Left ventricle myocardium inferior (tissue), 1 donor: ENCODE measurements at regions not wholly inside any gene's neighbourhood (a gene's known extent, or its start where the extent isn't known, plus 50 kb on each side); places are given as distances from the start of the nearest gene placed in this dataset.

Source experiments
- DNase-seq: peaks from one replicate; pipeline ENCODE4 v3.0.0-alpha.2; 2020
- H3K27ac ChIP-seq: fragments of 200-600 bp; replicated peaks from 2 replicates; pipeline ENCODE4 v1.8.0; 2021
- H3K27me3 ChIP-seq: fragments of 200-600 bp; 2 replicates; pipeline ENCODE4 v1.8.0; 2021; ENCODE audit warnings: low read depth
- H3K36me3 ChIP-seq: fragments of 200-600 bp; 2 replicates; pipeline ENCODE4 v1.8.0; 2021
- H3K4me1 ChIP-seq: fragments of 200-600 bp; 2 replicates; pipeline ENCODE4 v1.8.0; 2021
- H3K4me3 ChIP-seq: fragments of 200-600 bp; 2 replicates; pipeline ENCODE4 v1.8.0; 2021; ENCODE audit warnings: mild to moderate bottlenecking, moderate library complexity
- H3K9me3 ChIP-seq: fragments of 200-600 bp; replicated peaks from 2 replicates; pipeline ENCODE4 v1.8.0; 2021
- intact Hi-C: fragments of 100-400 bp; cut with micrococcal nuclease; formaldehyde crosslinking; loops from one replicate; pipeline ENCODE4 v1.11.0; 2022
- TF ChIP-seq, protein P1 (sequence below): fragments of 200-600 bp; IDR thresholded peaks from 2 replicates; pipeline ENCODE4 v1.8.0; 2021; ENCODE audit warnings: antibody characterized with exemption, mild to moderate bottlenecking, borderline replicate concordance
- donor health status: DM: no; HTN: yes; CAD: no; lungs with severe emphysema.

DNA sequence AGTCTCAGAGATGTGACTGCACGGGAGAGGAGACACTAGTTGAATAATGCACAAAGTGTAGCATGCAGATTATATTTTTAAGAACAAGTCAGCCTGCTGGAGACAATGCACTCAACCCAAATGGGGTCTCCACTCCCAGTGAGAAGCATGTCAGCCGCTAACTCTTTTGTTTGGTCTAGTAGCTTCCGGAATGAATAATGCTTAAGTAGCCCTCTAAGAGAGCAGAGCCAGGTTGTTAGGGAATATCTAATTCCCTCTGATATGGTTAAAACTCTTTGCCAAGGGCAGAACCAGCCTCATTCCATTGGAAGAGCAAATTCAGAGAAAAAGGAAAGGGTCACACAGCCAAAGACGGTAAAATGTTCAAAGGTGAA lies 80.4 kb downstream of the DAD1 start:
- Histone ChIP-seq H3K27ac (peak overlapping the region; percentile 4), H3K4me3 (no peak overlapping the region), H3K9me3 (no peaks in the 10 kb centered on the region), H3K4me1 (peaks cover 60% of the 10 kb centered on the region), H3K36me3 (no peaks in the 10 kb centered on the region), H3K27me3 (no peaks in the 10 kb centered on the region)
- no peak for DNase-seq
- TF ChIP-seq, protein P1, sequence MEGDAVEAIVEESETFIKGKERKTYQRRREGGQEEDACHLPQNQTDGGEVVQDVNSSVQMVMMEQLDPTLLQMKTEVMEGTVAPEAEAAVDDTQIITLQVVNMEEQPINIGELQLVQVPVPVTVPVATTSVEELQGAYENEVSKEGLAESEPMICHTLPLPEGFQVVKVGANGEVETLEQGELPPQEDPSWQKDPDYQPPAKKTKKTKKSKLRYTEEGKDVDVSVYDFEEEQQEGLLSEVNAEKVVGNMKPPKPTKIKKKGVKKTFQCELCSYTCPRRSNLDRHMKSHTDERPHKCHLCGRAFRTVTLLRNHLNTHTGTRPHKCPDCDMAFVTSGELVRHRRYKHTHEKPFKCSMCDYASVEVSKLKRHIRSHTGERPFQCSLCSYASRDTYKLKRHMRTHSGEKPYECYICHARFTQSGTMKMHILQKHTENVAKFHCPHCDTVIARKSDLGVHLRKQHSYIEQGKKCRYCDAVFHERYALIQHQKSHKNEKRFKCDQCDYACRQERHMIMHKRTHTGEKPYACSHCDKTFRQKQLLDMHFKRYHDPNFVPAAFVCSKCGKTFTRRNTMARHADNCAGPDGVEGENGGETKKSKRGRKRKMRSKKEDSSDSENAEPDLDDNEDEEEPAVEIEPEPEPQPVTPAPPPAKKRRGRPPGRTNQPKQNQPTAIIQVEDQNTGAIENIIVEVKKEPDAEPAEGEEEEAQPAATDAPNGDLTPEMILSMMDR = no peak
- intact Hi-C loops = no loop called here

DNA sequence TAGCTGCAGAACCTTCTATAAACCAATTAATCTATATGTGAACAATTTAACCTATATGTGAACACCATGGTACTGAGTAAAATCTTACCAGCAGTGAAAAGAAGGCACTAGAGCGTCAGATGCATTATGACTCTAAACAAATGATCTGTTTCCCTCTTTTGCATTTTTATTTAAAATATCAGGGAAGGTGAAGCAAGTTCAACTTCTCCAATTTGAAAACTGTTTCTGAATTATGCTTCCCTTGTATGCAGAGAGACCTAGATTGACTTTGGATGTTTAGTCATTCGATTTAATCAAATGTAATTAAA lies 80.9 kb downstream of the DAD1 start:
- no peaks in the 10 kb centered on the region for H3K27me3 ChIP-seq
- H3K4me1 ChIP-seq = peaks cover 55% of the 10 kb centered on the region
- H3K4me3 ChIP-seq = no peak overlapping the region
- intact Hi-C loops = no loop called here
- no peak overlapping the region for H3K27ac ChIP-seq
- TF ChIP-seq, protein P1 = no peak
- no peaks in the 10 kb centered on the region for H3K36me3 ChIP-seq
- DNase-seq = no peak
- no peaks in the 10 kb centered on the region for H3K9me3 ChIP-seq

DNA sequence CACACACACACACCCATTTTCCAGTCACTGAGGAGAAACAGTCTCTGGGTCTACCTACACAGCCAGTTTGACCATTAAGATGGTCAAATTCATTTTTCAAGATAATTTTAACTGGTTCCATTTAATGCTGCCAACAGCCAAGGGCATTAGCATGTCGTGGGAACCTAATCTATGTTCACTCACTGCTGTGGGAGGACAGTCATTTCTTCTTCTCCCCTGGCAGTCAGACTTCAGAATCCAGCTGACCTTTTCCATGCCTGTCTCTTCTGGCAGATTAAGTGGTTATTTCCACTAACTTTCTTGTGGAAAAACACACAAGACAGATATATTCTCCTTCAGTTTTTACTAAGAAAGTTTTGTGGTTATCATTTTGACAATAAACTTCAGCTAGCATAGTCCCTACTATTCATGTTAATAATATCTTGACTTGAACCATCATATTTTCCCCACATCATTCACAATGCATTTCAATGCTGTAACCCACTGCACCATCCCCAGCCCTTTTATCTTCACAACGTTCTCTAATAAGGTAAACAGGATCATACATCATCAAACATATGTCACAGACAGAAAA lies 82.2 kb downstream of the DAD1 start:
- TF ChIP-seq, protein P1 = no peak
- no peaks in the 10 kb centered on the region for H3K36me3 ChIP-seq
- no peaks in the 10 kb centered on the region for H3K9me3 ChIP-seq
- H3K27me3 ChIP-seq = no peaks in the 10 kb centered on the region
- intact Hi-C loops = no loop called here
- peaks cover 52% of the 10 kb centered on the region for H3K4me1 ChIP-seq
- H3K27ac ChIP-seq = peak overlapping the region; percentile 47
- DNase-seq = no peak
- no peak overlapping the region for H3K4me3 ChIP-seq

DNA sequence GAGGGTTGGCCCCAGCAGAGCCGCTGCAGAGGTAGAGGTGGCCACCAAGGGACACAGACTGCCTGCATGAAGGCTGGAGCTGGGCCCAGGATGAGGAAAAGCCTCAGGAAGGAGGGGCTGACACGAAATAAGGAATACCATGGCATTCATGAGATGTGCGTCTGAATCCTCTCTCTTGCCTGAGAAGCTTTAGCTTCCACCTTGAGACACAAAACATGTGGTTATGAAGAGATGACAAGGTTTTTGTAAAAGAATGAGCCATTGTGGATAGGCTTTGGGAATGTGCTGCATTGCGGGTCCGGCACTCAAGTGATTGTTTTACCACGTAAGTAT lies 82.7 kb downstream of the DAD1 start:
- Histone ChIP-seq H3K36me3 (no peaks in the 10 kb centered on the region), H3K9me3 (no peaks in the 10 kb centered on the region), H3K27me3 (no peaks in the 10 kb centered on the region), H3K4me1 (peaks cover 52% of the 10 kb centered on the region), H3K4me3 (no peak overlapping the region), H3K27ac (peak overlapping the region; percentile 47)
- intact Hi-C loops = no loop called here
- TF ChIP-seq, protein P1 = no peak
- no peak for DNase-seq

DNA sequence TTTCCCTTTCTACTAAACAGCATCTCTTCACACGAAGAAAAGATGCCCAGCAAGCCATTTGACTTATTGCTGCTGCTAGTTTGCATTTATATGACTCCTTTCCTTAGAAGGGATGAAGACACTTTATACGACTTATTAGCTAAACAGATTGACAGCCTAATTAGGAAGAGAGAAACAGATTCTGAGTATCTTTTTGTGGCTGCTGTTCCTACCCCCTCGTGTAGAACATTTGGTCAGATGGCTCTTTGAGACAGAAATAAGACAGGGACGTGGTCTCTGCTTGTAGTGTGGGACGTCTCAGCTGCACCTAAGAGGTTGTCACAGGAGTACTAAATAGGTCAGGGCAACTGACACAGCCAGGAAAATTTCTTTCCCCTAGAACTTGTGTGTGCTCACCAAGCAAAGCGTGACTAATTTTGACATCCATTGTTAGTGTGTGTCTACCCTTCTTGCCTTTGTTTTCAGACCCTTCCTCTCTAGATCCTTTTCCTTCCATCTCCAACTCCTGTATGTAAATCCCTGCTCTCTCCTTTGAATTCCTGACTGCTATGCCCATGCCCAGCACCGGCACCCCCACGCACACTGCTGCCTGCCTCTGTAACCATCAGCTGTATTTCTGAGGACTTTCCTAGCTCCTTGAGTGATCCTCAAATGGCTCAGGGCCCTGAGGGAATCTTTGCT lies 83.2 kb downstream of the DAD1 start:
- peaks cover 52% of the 10 kb centered on the region for H3K4me1 ChIP-seq
- intact Hi-C loops = no loop called here
- no peaks in the 10 kb centered on the region for H3K9me3 ChIP-seq
- no peaks in the 10 kb centered on the region for H3K36me3 ChIP-seq
- no peaks in the 10 kb centered on the region for H3K27me3 ChIP-seq
- DNase-seq = no peak
- peak overlapping the region; percentile 47 for H3K27ac ChIP-seq
- no peak overlapping the region for H3K4me3 ChIP-seq
- TF ChIP-seq, protein P1 = no peak
